ENCODE measurements at regions not wholly inside any gene's neighbourhood (a gene's known extent, or its start where the extent isn't known, plus 50 kb on each side); places are given as distances from the start of the nearest gene placed in this dataset.

GRCh38 chr7:17010637-17011300 lies 129.0 kb upstream of the AGR3 start:
- Histone ChIP-seq H3K27ac (ENCODE audit: low read depth, low read length, poor library complexity, severe bottlenecking) (no peak overlapping the region), H3K9me2 (ENCODE audit: low read depth, low read length) (no peaks in the 10 kb centered on the region), H2AFZ (ENCODE audit: low read length) (no peak overlapping the region), H3K9ac (ENCODE audit: low read length) (no peak overlapping the region), H3K27me3 (ENCODE audit: insufficient read depth, low read length) (no peaks in the 10 kb centered on the region), H3F3A (ENCODE audit: insufficient read depth, low read length) (no peaks in the 10 kb centered on the region), H4K20me1 (ENCODE audit: insufficient read depth, low read length) (no peaks in the 10 kb centered on the region), H3K79me2 (ENCODE audit: insufficient read depth, low read length) (no peaks in the 10 kb centered on the region), H3K4me1 (ENCODE audit: insufficient read depth, low read length, severe bottlenecking) (no peaks in the 10 kb centered on the region), H3K36me3 (ENCODE audit: insufficient read depth, low read length) (no peaks in the 10 kb centered on the region), H3K9me3 (ENCODE audit: low read length) (no peaks in the 10 kb centered on the region), H3K4me2 (ENCODE audit: low read length) (no peak overlapping the region), H3K4me3 (ENCODE audit: low read depth, low read length, poor library complexity, severe bottlenecking) (no peak overlapping the region)
- TF ChIP-seq CTCF (IDR thresholded peaks at IDR 0.05; ENCODE audit: low read length): no peak
- TF ChIP-seq EZH2 (IDR thresholded peaks at IDR 0.05; ENCODE audit: borderline replicate concordance, low read length): no peak

GRCh38 chr7:17013204-17013603 lies 131.4 kb upstream of the AGR3 start:
- Histone ChIP-seq H3K9ac (ENCODE audit: low read length) (no peak overlapping the region), H3F3A (ENCODE audit: insufficient read depth, low read length) (no peaks in the 10 kb centered on the region), H3K36me3 (ENCODE audit: insufficient read depth, low read length) (no peaks in the 10 kb centered on the region), H3K4me1 (ENCODE audit: insufficient read depth, low read length, severe bottlenecking) (no peaks in the 10 kb centered on the region), H3K4me2 (ENCODE audit: low read length) (no peak overlapping the region), H3K27me3 (ENCODE audit: insufficient read depth, low read length) (no peaks in the 10 kb centered on the region), H4K20me1 (ENCODE audit: insufficient read depth, low read length) (no peaks in the 10 kb centered on the region), H3K27ac (ENCODE audit: low read depth, low read length, poor library complexity, severe bottlenecking) (no peak overlapping the region), H3K9me3 (ENCODE audit: low read length) (no peaks in the 10 kb centered on the region), H3K9me2 (ENCODE audit: low read depth, low read length) (no peaks in the 10 kb centered on the region), H3K79me2 (ENCODE audit: insufficient read depth, low read length) (no peaks in the 10 kb centered on the region), H2AFZ (ENCODE audit: low read length) (no peak overlapping the region), H3K4me3 (ENCODE audit: low read depth, low read length, poor library complexity, severe bottlenecking) (no peak overlapping the region)
- TF ChIP-seq EZH2 (IDR thresholded peaks at IDR 0.05; ENCODE audit: borderline replicate concordance, low read length): no peak
- TF ChIP-seq CTCF (IDR thresholded peaks at IDR 0.05; ENCODE audit: low read length): no peak

- Histone ChIP-seq H3K36me3 (ENCODE audit: insufficient read depth, low read length) (no peaks in the 10 kb centered on the region), H4K20me1 (ENCODE audit: insufficient read depth, low read length) (no peaks in the 10 kb centered on the region), H2AFZ (ENCODE audit: low read length) (no peak overlapping the region), H3K27ac (ENCODE audit: low read depth, low read length, poor library complexity, severe bottlenecking) (no peak overlapping the region), H3K9me3 (ENCODE audit: low read length) (no peaks in the 10 kb centered on the region), H3K4me3 (ENCODE audit: low read depth, low read length, poor library complexity, severe bottlenecking) (no peak overlapping the region), H3K79me2 (ENCODE audit: insufficient read depth, low read length) (no peaks in the 10 kb centered on the region), H3K4me1 (ENCODE audit: insufficient read depth, low read length, severe bottlenecking) (no peaks in the 10 kb centered on the region), H3K9ac (ENCODE audit: low read length) (no peak overlapping the region), H3F3A (ENCODE audit: insufficient read depth, low read length) (no peaks in the 10 kb centered on the region), H3K9me2 (ENCODE audit: low read depth, low read length) (no peaks in the 10 kb centered on the region), H3K4me2 (ENCODE audit: low read length) (no peak overlapping the region), H3K27me3 (ENCODE audit: insufficient read depth, low read length) (no peaks in the 10 kb centered on the region)
- TF ChIP-seq CTCF (IDR thresholded peaks at IDR 0.05; ENCODE audit: low read length): no peak
- TF ChIP-seq EZH2 (IDR thresholded peaks at IDR 0.05; ENCODE audit: borderline replicate concordance, low read length): no peak
These were observed 132.9 kb upstream of the AGR3 start for GRCh38 chr7:17014686-17015085.
